CD8-positive, alpha-beta memory T cell (primary cell): ENCODE measurements at regions not wholly inside any gene's neighbourhood (a gene's known extent, or its start where the extent isn't known, plus 50 kb on each side); places are given as distances from the start of the nearest gene placed in this dataset.

Experiments
- CTCF ChIA-PET: fragments of 350-600 bp; sonication (Branson Sonifier 250); formaldehyde crosslinking; loops from one replicate; lab custom pipeline; 2021; ENCODE audit warnings: antibody characterized with exemption; lab: Charles Lee
- POLR2A ChIA-PET: fragments of 350-600 bp; sonication (Branson Sonifier 250); formaldehyde crosslinking; loops from one replicate; lab custom pipeline; 2021; ENCODE audit warnings: antibody characterized with exemption; lab: Charles Lee
- DNase-seq, 5 donors: peaks; one replicate each; pipeline versions ENCODE4 v3.0.0 to v3.0.0-alpha.2; 2020 to 2022; ENCODE audit warnings: mixed read lengths in 1 of 5
- H3K27ac ChIP-seq: one replicate; pipeline ENCODE4 v1.7.0; 2013; ENCODE audit warnings: low read depth, mild to moderate bottlenecking, low read length, moderate library complexity
- H3K27me3 ChIP-seq: 2 replicates; pipeline ENCODE4 v1.7.0; 2013; ENCODE audit warnings: low read length, mild to moderate bottlenecking; ENCODE audit not compliant: insufficient read depth, poor library complexity, severe bottlenecking
- H3K36me3 ChIP-seq: 2 replicates; pipeline ENCODE4 v1.7.0; 2013; ENCODE audit warnings: mild to moderate bottlenecking, low read length, moderate library complexity; ENCODE audit not compliant: insufficient read depth
- H3K4me1 ChIP-seq: 2 replicates; pipeline ENCODE4 v1.7.0; 2013; ENCODE audit warnings: mild to moderate bottlenecking, low read length, moderate library complexity; ENCODE audit not compliant: insufficient read depth
- H3K4me3 ChIP-seq: 2 replicates; pipeline ENCODE4 v1.7.0; 2013; ENCODE audit warnings: mild to moderate bottlenecking, low read length
- H3K9me3 ChIP-seq: 2 replicates; pipeline ENCODE4 v1.7.0; 2013; ENCODE audit warnings: mild to moderate bottlenecking, low read length
- H3K27ac Mint-ChIP-seq, 8 donors: one replicate each; pipeline ENCODE4 v1.8.0; 2020 to 2021; ENCODE audit warnings: mixed read lengths in 8 of 8, mild to moderate bottlenecking in 6 of 8, inconsistent platforms in 3 of 8, moderate library complexity in 3 of 8
- H3K27me3 Mint-ChIP-seq, 2 donors: one replicate each; pipeline ENCODE4 v1.8.0; 2020 to 2021; ENCODE audit warnings: mixed read lengths in 2 of 2, mild to moderate bottlenecking in 1 of 2, moderate library complexity in 1 of 2
- H3K36me3 Mint-ChIP-seq, 3 donors: one replicate each; pipeline ENCODE4 v1.8.0; 2020 to 2021; ENCODE audit warnings: mixed read lengths in 3 of 3, inconsistent platforms in 1 of 3, mild to moderate bottlenecking in 1 of 3
- H3K4me1 Mint-ChIP-seq, 3 donors: one replicate each; pipeline ENCODE4 v1.8.0; 2020 to 2021; ENCODE audit warnings: mixed read lengths in 3 of 3, inconsistent platforms in 1 of 3, mild to moderate bottlenecking in 1 of 3
- H3K4me3 Mint-ChIP-seq, 7 donors: one replicate each; pipeline ENCODE4 v1.8.0; 2020 to 2021; ENCODE audit warnings: mixed read lengths in 7 of 7, mild to moderate bottlenecking in 6 of 7, moderate library complexity in 4 of 7, inconsistent platforms in 2 of 7
- H3K9me3 Mint-ChIP-seq, 5 donors: one replicate each; pipeline ENCODE4 v1.8.0; 2020 to 2022; ENCODE audit warnings: mixed read lengths in 5 of 5, mild to moderate bottlenecking in 3 of 5, moderate library complexity in 2 of 5, inconsistent platforms in 1 of 5

GRCh38 chr4:18343581-18343980 lies 322.0 kb upstream of the LCORL start:
- no peaks in the 10 kb centered on the region for H3K36me3 Mint-ChIP-seq
- H3K27me3 ChIP-seq: no peaks in the 10 kb centered on the region
- no peak overlapping the region for H3K4me3 Mint-ChIP-seq
- no peak overlapping the region for H3K4me3 ChIP-seq
- ChIA-PET CTCF (no interaction called here), POLR2A (no interaction called here)
- no peaks in the 10 kb centered on the region for H3K36me3 ChIP-seq
- DNase-seq: no peak
- H3K9me3 ChIP-seq: no peaks in the 10 kb centered on the region
- H3K27ac ChIP-seq: no peak overlapping the region
- H3K4me1 ChIP-seq: no peaks in the 10 kb centered on the region
- no peak overlapping the region for H3K27ac Mint-ChIP-seq
- peaks cover 0 to 8% of the 10 kb centered on the region in 2 donors for H3K27me3 Mint-ChIP-seq
- no peaks in the 10 kb centered on the region for H3K4me1 Mint-ChIP-seq
- H3K9me3 Mint-ChIP-seq: peaks cover 0 to 8% (median 0%) of the 10 kb centered on the region in 5 donors

- Mint-ChIP-seq H3K27ac (no peak overlapping the region), H3K4me3 (no peak overlapping the region), H3K36me3 (no peaks in the 10 kb centered on the region), H3K9me3 (peaks cover 0 to 10% (median 0%) of the 10 kb centered on the region in 5 donors), H3K27me3 (peaks cover 0 to 8% of the 10 kb centered on the region in 2 donors), H3K4me1 (no peaks in the 10 kb centered on the region)
- Histone ChIP-seq H3K4me3 (no peak overlapping the region), H3K4me1 (no peaks in the 10 kb centered on the region), H3K36me3 (no peaks in the 10 kb centered on the region), H3K27ac (no peak overlapping the region), H3K27me3 (no peaks in the 10 kb centered on the region), H3K9me3 (no peaks in the 10 kb centered on the region)
- DNase-seq: no peak
- ChIA-PET CTCF (no interaction called here), POLR2A (no interaction called here)
Measured at GRCh38 chr4:18342847-18343246, 321.3 kb upstream of the LCORL start.

- Histone ChIP-seq H3K36me3 (no peaks in the 10 kb centered on the region), H3K9me3 (no peaks in the 10 kb centered on the region), H3K4me1 (no peaks in the 10 kb centered on the region), H3K27me3 (no peaks in the 10 kb centered on the region), H3K27ac (no peak overlapping the region), H3K4me3 (no peak overlapping the region)
- no peak for DNase-seq
- no peaks in the 10 kb centered on the region for H3K4me1 Mint-ChIP-seq
- no peaks in the 10 kb centered on the region for H3K36me3 Mint-ChIP-seq
- CTCF ChIA-PET: no interaction called here
- H3K4me3 Mint-ChIP-seq: no peak overlapping the region
- H3K27ac Mint-ChIP-seq: no peak overlapping the region
- H3K9me3 Mint-ChIP-seq: no peaks in the 10 kb centered on the region
- peaks cover 0 to 12% of the 10 kb centered on the region in 2 donors for H3K27me3 Mint-ChIP-seq
- POLR2A ChIA-PET: no interaction called here
Measured at GRCh38 chr4:18321956-18322530, 300.5 kb upstream of the LCORL start.

DNA sequence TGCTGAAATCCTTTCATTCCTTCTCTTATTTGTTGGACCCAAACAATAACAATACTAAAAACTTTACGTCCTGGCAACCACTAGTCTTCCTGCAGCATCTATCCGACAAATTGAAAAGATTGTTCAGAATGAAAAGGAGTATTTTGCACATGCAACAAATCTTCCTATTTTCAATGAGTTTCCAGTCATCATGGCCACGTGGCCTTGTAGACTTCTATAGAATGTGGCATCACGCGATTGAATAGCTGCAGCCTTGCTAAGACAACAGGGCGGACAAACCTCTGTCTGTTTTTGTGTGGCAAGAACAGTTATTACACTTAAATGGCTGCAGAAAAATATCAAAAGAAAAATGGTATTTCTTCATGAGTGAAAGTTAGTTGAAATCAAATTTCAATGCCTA lies 297.9 kb upstream of the LCORL start:
- CTCF ChIA-PET: no interaction called here

DNA sequence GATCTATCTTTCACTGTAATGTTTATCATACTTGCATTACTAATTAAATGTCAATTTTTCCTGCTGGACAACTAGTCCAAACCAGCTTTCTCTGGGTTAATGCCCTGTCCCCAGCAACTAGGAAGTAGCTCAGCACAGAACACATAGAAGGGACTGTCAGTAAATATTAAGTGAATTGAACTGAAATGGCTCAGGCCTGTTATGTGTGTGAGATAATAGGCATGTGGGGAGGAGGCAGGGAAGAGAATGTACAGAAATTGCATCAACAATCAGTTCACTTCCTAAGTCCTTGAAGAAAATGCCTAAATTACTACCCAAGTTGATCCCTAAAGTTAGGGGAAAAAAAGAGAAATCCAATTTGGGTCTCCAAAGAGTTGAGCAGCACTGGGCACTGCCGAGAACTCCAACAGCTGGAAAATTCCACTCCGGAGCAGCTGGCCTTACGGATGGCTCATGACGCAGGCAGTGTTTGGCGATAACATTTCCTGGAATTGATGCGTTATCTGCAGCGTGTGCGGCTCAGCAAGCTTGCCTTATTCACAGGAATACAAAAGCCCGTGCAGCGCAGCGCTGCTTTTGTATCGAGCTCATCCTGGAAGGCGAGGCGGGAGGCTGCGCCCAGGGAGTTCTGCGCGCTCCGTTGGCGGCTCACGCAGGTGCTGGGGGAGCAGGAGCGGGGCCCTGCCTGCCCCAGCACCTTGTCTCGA lies 297.3 kb upstream of the LCORL start:
- ChIA-PET POLR2A (no interaction called here), CTCF (no interaction called here)
- H3K9me3 ChIP-seq: no peaks in the 10 kb centered on the region
- Mint-ChIP-seq H3K4me1 (no peaks in the 10 kb centered on the region), H3K36me3 (no peaks in the 10 kb centered on the region), H3K9me3 (no peaks in the 10 kb centered on the region), H3K4me3 (no peak overlapping the region), H3K27me3 (peaks cover 0 to 12% of the 10 kb centered on the region in 2 donors), H3K27ac (no peak overlapping the region)
- H3K36me3 ChIP-seq: no peaks in the 10 kb centered on the region
- no peaks in the 10 kb centered on the region for H3K4me1 ChIP-seq
- no peak for DNase-seq
- H3K4me3 ChIP-seq: no peak overlapping the region
- H3K27me3 ChIP-seq: no peaks in the 10 kb centered on the region
- H3K27ac ChIP-seq: no peak overlapping the region

More for the DNA sequence above, 297.9 kb upstream of the LCORL start:
- no peaks in the 10 kb centered on the region for H3K36me3 ChIP-seq
- H3K27ac ChIP-seq: no peak overlapping the region
- no peak overlapping the region for H3K27ac Mint-ChIP-seq
- POLR2A ChIA-PET: no interaction called here
- H3K27me3 ChIP-seq: no peaks in the 10 kb centered on the region
- H3K4me1 Mint-ChIP-seq: no peaks in the 10 kb centered on the region
- H3K9me3 ChIP-seq: no peaks in the 10 kb centered on the region
- H3K9me3 Mint-ChIP-seq: no peaks in the 10 kb centered on the region
- H3K4me1 ChIP-seq: no peaks in the 10 kb centered on the region
- H3K4me3 ChIP-seq: no peak overlapping the region
- peaks cover 0 to 12% of the 10 kb centered on the region in 2 donors for H3K27me3 Mint-ChIP-seq
- H3K4me3 Mint-ChIP-seq: no peak overlapping the region
- H3K36me3 Mint-ChIP-seq: no peaks in the 10 kb centered on the region
- no peak for DNase-seq

DNA sequence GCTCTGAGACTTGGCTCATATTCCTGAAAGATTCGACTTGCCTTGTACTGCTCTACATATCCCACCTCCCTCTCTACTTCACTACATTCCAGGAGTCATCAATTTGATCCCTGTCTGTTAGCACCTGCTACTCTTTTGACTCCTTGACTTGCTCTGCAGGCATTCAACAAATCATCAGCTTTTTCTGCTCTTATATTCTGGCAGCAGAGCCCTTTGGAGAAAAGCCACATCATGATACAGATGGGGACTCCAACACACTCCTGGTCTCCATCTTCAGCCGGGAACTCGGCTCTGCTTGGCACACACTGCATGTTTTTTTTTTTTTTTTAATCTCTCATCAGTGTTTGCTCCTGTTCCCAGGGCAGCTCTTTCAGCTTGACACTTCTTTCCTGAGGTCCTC lies 293.2 kb upstream of the LCORL start:
- H3K27ac Mint-ChIP-seq: no peak overlapping the region
- Histone ChIP-seq H3K27ac (no peak overlapping the region), H3K9me3 (no peaks in the 10 kb centered on the region), H3K4me3 (no peak overlapping the region), H3K36me3 (no peaks in the 10 kb centered on the region), H3K4me1 (no peaks in the 10 kb centered on the region), H3K27me3 (no peaks in the 10 kb centered on the region)
- H3K27me3 Mint-ChIP-seq: peaks cover 2 to 12% of the 10 kb centered on the region in 2 donors
- no peaks in the 10 kb centered on the region for H3K36me3 Mint-ChIP-seq
- ChIA-PET POLR2A (no interaction called here), CTCF (no interaction called here)
- no peak for DNase-seq
- H3K4me1 Mint-ChIP-seq: no peaks in the 10 kb centered on the region
- H3K4me3 Mint-ChIP-seq: no peak overlapping the region
- peaks cover 0 to 3% (median 0%) of the 10 kb centered on the region in 5 donors for H3K9me3 Mint-ChIP-seq

DNA sequence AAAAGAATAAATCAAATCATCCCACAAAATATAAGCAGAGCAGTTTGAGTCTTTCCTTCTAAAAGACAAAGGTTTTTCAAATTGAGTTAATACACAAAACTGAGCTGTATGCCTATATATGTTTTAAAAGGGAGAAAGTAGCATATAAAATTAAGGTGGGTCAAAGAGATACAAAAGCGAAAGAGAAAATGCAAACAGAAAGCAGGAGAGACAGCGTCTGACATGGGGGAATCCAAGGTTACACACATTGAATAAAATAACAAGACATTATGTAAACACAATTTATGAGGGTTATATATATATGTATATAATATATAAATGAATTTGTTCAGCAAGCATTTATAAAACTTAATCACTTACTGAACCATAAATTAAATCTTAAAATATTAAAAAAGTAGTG lies 276.1 kb upstream of the LCORL start:
- no peaks in the 10 kb centered on the region for H3K27me3 ChIP-seq
- H3K4me1 Mint-ChIP-seq: no peaks in the 10 kb centered on the region
- ChIA-PET POLR2A (no interaction called here), CTCF (no interaction called here)
- no peaks in the 10 kb centered on the region for H3K4me1 ChIP-seq
- no peaks in the 10 kb centered on the region for H3K9me3 ChIP-seq
- no peaks in the 10 kb centered on the region for H3K36me3 Mint-ChIP-seq
- no peak overlapping the region for H3K27ac ChIP-seq
- peaks cover 0 to 2% of the 10 kb centered on the region in 2 donors for H3K27me3 Mint-ChIP-seq
- H3K4me3 ChIP-seq: no peak overlapping the region
- H3K36me3 ChIP-seq: no peaks in the 10 kb centered on the region
- DNase-seq: no peak
- peaks cover 0 to 2% (median 0%) of the 10 kb centered on the region in 5 donors for H3K9me3 Mint-ChIP-seq
- no peak overlapping the region for H3K27ac Mint-ChIP-seq
- H3K4me3 Mint-ChIP-seq: no peak overlapping the region

DNA sequence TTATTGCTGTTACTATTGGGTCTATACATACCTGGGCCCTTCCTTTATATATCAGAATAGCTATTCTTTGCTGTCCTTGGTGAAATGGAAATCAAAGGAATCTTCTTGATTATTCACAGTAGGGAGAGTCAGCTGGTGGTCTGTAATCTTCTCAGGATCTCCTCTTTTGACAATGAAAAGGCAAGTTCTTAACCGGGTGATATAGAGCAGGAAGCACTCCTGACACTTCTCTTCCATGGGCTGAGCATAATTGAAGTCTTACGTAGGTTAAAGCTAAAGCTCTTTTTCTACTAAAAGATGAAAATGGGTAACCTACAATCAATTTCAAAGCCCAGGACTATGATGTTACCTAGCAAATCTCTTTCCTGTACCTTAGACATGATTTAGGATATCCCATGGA lies 274.9 kb upstream of the LCORL start:
- Histone ChIP-seq H3K4me1 (no peaks in the 10 kb centered on the region), H3K36me3 (no peaks in the 10 kb centered on the region), H3K4me3 (no peak overlapping the region), H3K27me3 (no peaks in the 10 kb centered on the region), H3K27ac (no peak overlapping the region), H3K9me3 (no peaks in the 10 kb centered on the region)
- H3K36me3 Mint-ChIP-seq: no peaks in the 10 kb centered on the region
- H3K9me3 Mint-ChIP-seq: peaks cover 0 to 2% (median 0%) of the 10 kb centered on the region in 5 donors
- peaks cover 0 to 2% of the 10 kb centered on the region in 2 donors for H3K27me3 Mint-ChIP-seq
- POLR2A ChIA-PET: no interaction called here
- DNase-seq: no peak
- H3K4me3 Mint-ChIP-seq: no peak overlapping the region
- CTCF ChIA-PET: interaction anchor here (0.9 kb wide), 1 partner anchor 10 kb away, joined by 3 read pairs; no protein-coding TSS in a partner anchor
- no peak overlapping the region for H3K27ac Mint-ChIP-seq
- H3K4me1 Mint-ChIP-seq: no peaks in the 10 kb centered on the region
